DOHH2 (cell line): ENCODE measurements at regions not wholly inside any gene's neighbourhood (a gene's known extent, or its start where the extent isn't known, plus 50 kb on each side); places are given as distances from the start of the nearest gene placed in this dataset.

Source experiments
- H3F3A ChIP-seq: fragments of 200-600 bp; sonication (generic), shearing (Covaris generic); 2 replicates; pipeline ENCODE4 v1.6.0; 2016; ENCODE audit warnings: antibody characterized with exemption, mild to moderate bottlenecking; ENCODE audit not compliant: control insufficient read depth, insufficient read depth
- H3K27ac ChIP-seq: fragments of 200-600 bp; sonication (generic); 2 replicates; pipeline ENCODE4 v1.5.1; 2014; ENCODE audit warnings: low read depth, mild to moderate bottlenecking, low read length, moderate library complexity
- H3K27me3 ChIP-seq: fragments of 200-600 bp; sonication (generic); 2 replicates; pipeline ENCODE4 v1.6.1; 2014; ENCODE audit warnings: mild to moderate bottlenecking, low read length, mixed read lengths; ENCODE audit not compliant: control insufficient read depth
- H3K36me3 ChIP-seq: fragments of 200-600 bp; sonication (generic); 2 replicates; pipeline ENCODE4 v1.6.1; 2014; ENCODE audit warnings: mild to moderate bottlenecking, low read length, moderate library complexity, mixed read lengths; ENCODE audit not compliant: control insufficient read depth
- H3K4me1 ChIP-seq: fragments of 200-600 bp; sonication (generic); 2 replicates; pipeline ENCODE4 v1.6.1; 2014; ENCODE audit warnings: mild to moderate bottlenecking, low read length, mixed read lengths; ENCODE audit not compliant: control insufficient read depth
- H3K4me2 ChIP-seq: fragments of 200-600 bp; sonication (generic); 2 replicates; pipeline ENCODE4 v1.6.0; 2014; ENCODE audit warnings: mild to moderate bottlenecking, low read length, moderate library complexity
- H3K4me3 ChIP-seq: fragments of 200-600 bp; sonication (generic); 2 replicates; pipeline ENCODE4 v1.5.1; 2014; ENCODE audit warnings: mild to moderate bottlenecking, low read length, mixed read lengths
- H3K79me2 ChIP-seq: fragments of 200-600 bp; sonication (generic); 2 replicates; pipeline ENCODE4 v1.6.1; 2014; ENCODE audit warnings: mild to moderate bottlenecking, low read length, mixed read lengths; ENCODE audit not compliant: control insufficient read depth
- H3K9me2 ChIP-seq: fragments of 200-600 bp; sonication (generic); replicated peaks from 2 replicates; pipeline ENCODE4 v1.6.1; 2014; ENCODE audit warnings: mild to moderate bottlenecking, low read length, mixed read lengths; ENCODE audit not compliant: control insufficient read depth
- H3K9me3 ChIP-seq: fragments of 200-600 bp; sonication (generic); 2 replicates; pipeline ENCODE4 v1.6.1; 2014; ENCODE audit warnings: antibody characterized with exemption, low read length, mixed read lengths; ENCODE audit not compliant: control insufficient read depth, insufficient read depth
- H4K20me1 ChIP-seq: fragments of 200-600 bp; sonication (generic); 2 replicates; pipeline ENCODE4 v1.6.0; 2014; ENCODE audit warnings: low read depth, mild to moderate bottlenecking, antibody characterized with exemption, low read length, moderate library complexity; ENCODE audit not compliant: control insufficient read depth, insufficient read depth
- EZH2phosphoT487 ChIP-seq: fragments of 200-600 bp; sonication (generic); IDR thresholded peaks from 2 replicates; pipeline ENCODE4 v1.6.1; 2017; ENCODE audit warnings: borderline replicate concordance, mild to moderate bottlenecking, antibody characterized with exemption, low read length, moderate library complexity, mixed read lengths
- TF ChIP-seq, protein P1 (sequence below): fragments of 200-600 bp; sonication (generic); IDR thresholded peaks from one replicate; pipeline ENCODE4 v1.5.1; 2014; ENCODE audit warnings: antibody characterized with exemption, mild to moderate bottlenecking, low read depth, low read length; ENCODE audit not compliant: poor library complexity, severe bottlenecking

GRCh38 chr7:81161451-81162075 lies 242.7 kb upstream of the SEMA3C start:
- Histone ChIP-seq H3K36me3 (no peaks in the 10 kb centered on the region), H3K4me2 (no peak overlapping the region), H3K9me3 (no peaks in the 10 kb centered on the region), H4K20me1 (no peaks in the 10 kb centered on the region), H3K9me2 (no peaks in the 10 kb centered on the region), H3K4me1 (no peaks in the 10 kb centered on the region), H3K27me3 (no peaks in the 10 kb centered on the region), H3K79me2 (no peaks in the 10 kb centered on the region), H3K27ac (no peak overlapping the region), H3K4me3 (no peak overlapping the region), H3F3A (no peaks in the 10 kb centered on the region)
- no peak for TF ChIP-seq EZH2phosphoT487
- TF ChIP-seq, protein P1, sequence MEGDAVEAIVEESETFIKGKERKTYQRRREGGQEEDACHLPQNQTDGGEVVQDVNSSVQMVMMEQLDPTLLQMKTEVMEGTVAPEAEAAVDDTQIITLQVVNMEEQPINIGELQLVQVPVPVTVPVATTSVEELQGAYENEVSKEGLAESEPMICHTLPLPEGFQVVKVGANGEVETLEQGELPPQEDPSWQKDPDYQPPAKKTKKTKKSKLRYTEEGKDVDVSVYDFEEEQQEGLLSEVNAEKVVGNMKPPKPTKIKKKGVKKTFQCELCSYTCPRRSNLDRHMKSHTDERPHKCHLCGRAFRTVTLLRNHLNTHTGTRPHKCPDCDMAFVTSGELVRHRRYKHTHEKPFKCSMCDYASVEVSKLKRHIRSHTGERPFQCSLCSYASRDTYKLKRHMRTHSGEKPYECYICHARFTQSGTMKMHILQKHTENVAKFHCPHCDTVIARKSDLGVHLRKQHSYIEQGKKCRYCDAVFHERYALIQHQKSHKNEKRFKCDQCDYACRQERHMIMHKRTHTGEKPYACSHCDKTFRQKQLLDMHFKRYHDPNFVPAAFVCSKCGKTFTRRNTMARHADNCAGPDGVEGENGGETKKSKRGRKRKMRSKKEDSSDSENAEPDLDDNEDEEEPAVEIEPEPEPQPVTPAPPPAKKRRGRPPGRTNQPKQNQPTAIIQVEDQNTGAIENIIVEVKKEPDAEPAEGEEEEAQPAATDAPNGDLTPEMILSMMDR: no peak

- Histone ChIP-seq H3K4me3 (no peak overlapping the region), H3K27me3 (no peaks in the 10 kb centered on the region), H3K36me3 (no peaks in the 10 kb centered on the region), H3K27ac (no peak overlapping the region), H3K9me3 (no peaks in the 10 kb centered on the region), H3F3A (no peaks in the 10 kb centered on the region), H4K20me1 (no peaks in the 10 kb centered on the region), H3K4me2 (no peak overlapping the region), H3K4me1 (no peaks in the 10 kb centered on the region), H3K9me2 (no peaks in the 10 kb centered on the region), H3K79me2 (no peaks in the 10 kb centered on the region)
- TF ChIP-seq, protein P1: no peak
- TF ChIP-seq EZH2phosphoT487: no peak
Observed at GRCh38 chr7:81159402-81159801, 240.6 kb upstream of the SEMA3C start.

- Histone ChIP-seq H3K27ac (no peak overlapping the region), H4K20me1 (no peaks in the 10 kb centered on the region), H3K27me3 (no peaks in the 10 kb centered on the region), H3K4me2 (no peak overlapping the region), H3F3A (no peaks in the 10 kb centered on the region), H3K36me3 (no peaks in the 10 kb centered on the region), H3K4me1 (no peaks in the 10 kb centered on the region), H3K9me2 (no peaks in the 10 kb centered on the region), H3K4me3 (no peak overlapping the region), H3K79me2 (no peaks in the 10 kb centered on the region), H3K9me3 (no peaks in the 10 kb centered on the region)
- TF ChIP-seq EZH2phosphoT487: no peak
- TF ChIP-seq, protein P1: no peak
Observed at GRCh38 chr7:81158189-81158588, 239.3 kb upstream of the SEMA3C start.
